ENCODE measurements at regions not wholly inside any gene's neighbourhood (a gene's known extent, or its start where the extent isn't known, plus 50 kb on each side); places are given as distances from the start of the nearest gene placed in this dataset.

DNA sequence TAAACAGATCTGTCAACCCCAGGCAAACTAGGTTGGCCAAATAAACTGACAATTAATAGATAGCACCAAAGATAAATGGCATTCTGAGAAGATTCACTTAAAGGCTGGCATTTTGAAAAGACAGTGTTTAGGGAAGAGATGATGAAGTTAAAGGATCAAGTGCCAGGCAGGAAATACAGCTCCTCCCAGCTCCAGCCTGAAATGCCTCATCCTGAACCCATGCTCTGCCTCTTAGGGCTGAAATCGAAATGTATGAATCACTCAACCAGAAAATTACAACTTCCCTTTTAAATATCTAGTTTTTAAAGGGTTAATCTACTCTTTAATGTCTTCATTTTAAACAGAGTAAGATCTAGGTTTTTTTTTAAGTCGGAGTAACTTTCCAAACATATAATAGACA lies 171.2 kb upstream of the UBL3 start:
- TF ChIP-seq, protein P1, sequence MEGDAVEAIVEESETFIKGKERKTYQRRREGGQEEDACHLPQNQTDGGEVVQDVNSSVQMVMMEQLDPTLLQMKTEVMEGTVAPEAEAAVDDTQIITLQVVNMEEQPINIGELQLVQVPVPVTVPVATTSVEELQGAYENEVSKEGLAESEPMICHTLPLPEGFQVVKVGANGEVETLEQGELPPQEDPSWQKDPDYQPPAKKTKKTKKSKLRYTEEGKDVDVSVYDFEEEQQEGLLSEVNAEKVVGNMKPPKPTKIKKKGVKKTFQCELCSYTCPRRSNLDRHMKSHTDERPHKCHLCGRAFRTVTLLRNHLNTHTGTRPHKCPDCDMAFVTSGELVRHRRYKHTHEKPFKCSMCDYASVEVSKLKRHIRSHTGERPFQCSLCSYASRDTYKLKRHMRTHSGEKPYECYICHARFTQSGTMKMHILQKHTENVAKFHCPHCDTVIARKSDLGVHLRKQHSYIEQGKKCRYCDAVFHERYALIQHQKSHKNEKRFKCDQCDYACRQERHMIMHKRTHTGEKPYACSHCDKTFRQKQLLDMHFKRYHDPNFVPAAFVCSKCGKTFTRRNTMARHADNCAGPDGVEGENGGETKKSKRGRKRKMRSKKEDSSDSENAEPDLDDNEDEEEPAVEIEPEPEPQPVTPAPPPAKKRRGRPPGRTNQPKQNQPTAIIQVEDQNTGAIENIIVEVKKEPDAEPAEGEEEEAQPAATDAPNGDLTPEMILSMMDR (IDR thresholded peaks at IDR 0.05; ENCODE audit: borderline replicate concordance, extremely low read depth, low read length, poor library complexity, severe bottlenecking) = no peak
- TF ChIP-seq EZH2 (IDR thresholded peaks at IDR 0.05; ENCODE audit: borderline replicate concordance, low read depth, low read length, severe bottlenecking) = no peak
